SK-N-SH (cell line): ENCODE measurements at regions not wholly inside any gene's neighbourhood (a gene's known extent, or its start where the extent isn't known, plus 50 kb on each side); places are given as distances from the start of the nearest gene placed in this dataset.
A peak's percentile ranks its signal among the peaks of the same experiment; 100 is the strongest.

ENCODE experiments used
- CTCF ChIA-PET: fragments of 300-600, 350-600 bp; formaldehyde crosslinking; extraction: SDS; loops from one replicate; lab custom pipeline; 2021; lab: Yijun Ruan, JAX
- POLR2A ChIA-PET: fragments of 350-600 bp; sonication (Branson Sonifier 250); formaldehyde crosslinking; extraction: SDS; loops from one replicate; lab custom pipeline; 2020; ENCODE audit warnings: antibody characterized with exemption, inconsistent platforms; lab: Yijun Ruan, JAX
- DNase-seq: peaks from one replicate; pipeline ENCODE4 v3.0.0; 2012
- H2AFZ ChIP-seq: fragments of 200-600 bp; sonication (generic); 2 replicates; pipeline ENCODE4 v1.8.1; 2016; ENCODE audit warnings: antibody characterized with exemption, mild to moderate bottlenecking, low read depth
- H3F3A ChIP-seq: fragments of 200-600 bp; sonication (generic); replicated peaks from 2 replicates; pipeline ENCODE3; 2016; ENCODE audit warnings: antibody characterized with exemption, mild to moderate bottlenecking; ENCODE audit not compliant: insufficient read depth
- H3K27ac ChIP-seq, 2 experiments: fragments of 200-500 bp in 1 of 2; fragments of 200-600 bp in 1 of 2; sonication (Bioruptor generic) in 1 of 2; sonication (generic), shearing (Covaris generic) in 1 of 2; 2 replicates each; pipeline versions ENCODE4 v1.5.1 to v1.6.1; 2014 to 2016; ENCODE audit warnings: low read depth in 2 of 2, inconsistent platforms in 1 of 2, low read length in 1 of 2, mild to moderate bottlenecking in 1 of 2, mixed read lengths in 1 of 2
- H3K27me3 ChIP-seq: fragments of 200-600 bp; sonication (generic), shearing (Covaris generic); 2 replicates; pipeline ENCODE4 v1.6.1; 2016; ENCODE audit warnings: mixed run types; ENCODE audit not compliant: insufficient read depth
- H3K36me3 ChIP-seq, 2 experiments: fragments of 200-500 bp in 1 of 2; fragments of 200-600 bp in 1 of 2; sonication (Bioruptor generic) in 1 of 2; sonication (generic) in 1 of 2; replicated peaks in 1 of 2; 2 replicates each; pipeline versions ENCODE3 to v1.5.1; 2014 to 2016; ENCODE audit warnings: low read length in 1 of 2, mild to moderate bottlenecking in 1 of 2; ENCODE audit not compliant: insufficient read depth in 2 of 2, control insufficient read depth in 1 of 2
- H3K4me1 ChIP-seq, 2 experiments: fragments of 200-500 bp in 1 of 2; fragments of 200-600 bp in 1 of 2; sonication (Bioruptor generic) in 1 of 2; sonication (generic), shearing (Covaris generic) in 1 of 2; 2 replicates each; pipeline versions ENCODE4 v1.5.1 to v1.6.1; 2014 to 2016; ENCODE audit warnings: low read depth in 1 of 2, low read length in 1 of 2, mixed run types in 1 of 2; ENCODE audit not compliant: insufficient read depth in 2 of 2, control insufficient read depth in 1 of 2
- H3K4me2 ChIP-seq: fragments of 200-600 bp; sonication (generic), shearing (Covaris generic); 2 replicates; pipeline ENCODE4 v1.6.1; 2017; ENCODE audit warnings: mixed run types
- H3K4me3 ChIP-seq, 2 experiments: fragments of 200-500 bp in 1 of 2; fragments of 200-600 bp in 1 of 2; sonication (Bioruptor generic) in 1 of 2; sonication (generic), shearing (Covaris generic) in 1 of 2; 2 replicates each; pipeline versions ENCODE4 v1.5.1 to v1.8.1; 2014 to 2016; ENCODE audit warnings: low read depth in 2 of 2, inconsistent platforms in 1 of 2, low read length in 1 of 2, mild to moderate bottlenecking in 1 of 2, mixed read lengths in 1 of 2, moderate library complexity in 1 of 2
- H3K79me2 ChIP-seq: fragments of 200-600 bp; sonication (generic); 2 replicates; pipeline ENCODE4 v1.8.1; 2017; ENCODE audit warnings: mild to moderate bottlenecking; ENCODE audit not compliant: insufficient read depth
- H3K9ac ChIP-seq: fragments of 200-600 bp; sonication (generic); 2 replicates; pipeline ENCODE4 v1.6.1; 2017; ENCODE audit warnings: mixed run types
- H3K9me2 ChIP-seq: fragments of 200-600 bp; sonication (generic); 2 replicates; pipeline ENCODE4 v1.6.1; 2017; ENCODE audit warnings: mixed run types
- H3K9me3 ChIP-seq: fragments of 200-600 bp; sonication (generic); 2 replicates; pipeline ENCODE4 v1.6.1; 2017; ENCODE audit warnings: mixed run types, mild to moderate bottlenecking, moderate library complexity
- H4K20me1 ChIP-seq: fragments of 200-600 bp; sonication (generic); 2 replicates; pipeline ENCODE4 v1.6.1; 2017; ENCODE audit warnings: mild to moderate bottlenecking, mixed run types; ENCODE audit not compliant: insufficient read depth
- EP300 ChIP-seq, 2 experiments: IDR thresholded peaks; 2 replicates each; pipeline versions ENCODE4 v1.4.0 to v1.6.1; 2012; ENCODE audit warnings: borderline replicate concordance in 1 of 2, low read depth in 1 of 2, low read length in 1 of 2
- EZH2phosphoT487 ChIP-seq: fragments of 200-600 bp; sonication (generic); IDR thresholded peaks from 2 replicates; pipeline ENCODE4 v1.6.1; 2017; ENCODE audit warnings: low read depth, mixed run types, mild to moderate bottlenecking, antibody characterized with exemption, moderate library complexity, borderline replicate concordance
- FOXJ3 ChIP-seq: sonication (generic); formaldehyde crosslinking; IDR thresholded peaks from 2 replicates; pipeline ENCODE4 v1.5.1; 2020; ENCODE audit warnings: mild to moderate bottlenecking, missing genetic modification reagents
- FOXM1 ChIP-seq: IDR thresholded peaks from 2 replicates; pipeline ENCODE4 v1.4.0; 2012; ENCODE audit warnings: low read depth, mild to moderate bottlenecking
- GABPA ChIP-seq: IDR thresholded peaks from 2 replicates; pipeline ENCODE4 v1.4.0; 2012; ENCODE audit warnings: low read depth, mild to moderate bottlenecking
- JUND ChIP-seq: IDR thresholded peaks from 2 replicates; pipeline ENCODE4 v1.4.0; 2012
- MEF2A ChIP-seq: IDR thresholded peaks from 2 replicates; pipeline ENCODE4 v1.4.0; 2012; ENCODE audit warnings: low read depth, borderline replicate concordance
- MXI1 ChIP-seq: IDR thresholded peaks from 2 replicates; pipeline ENCODE4 v1.6.1; 2012; ENCODE audit warnings: mild to moderate bottlenecking, low read depth, low read length, improper control_type of control experiment
- NFIC ChIP-seq: IDR thresholded peaks from 2 replicates; pipeline ENCODE4 v1.4.0; 2012; ENCODE audit warnings: borderline replicate concordance
- NRF1 ChIP-seq: IDR thresholded peaks from 2 replicates; pipeline ENCODE4 v1.6.1; 2012; ENCODE audit warnings: low read depth, mild to moderate bottlenecking, low read length
- PBX3 ChIP-seq: IDR thresholded peaks from 2 replicates; pipeline ENCODE4; 2012
- POLR2AphosphoS5 ChIP-seq: IDR thresholded peaks from 2 replicates; pipeline ENCODE4 v1.6.1; 2012; ENCODE audit warnings: low read depth, low read length
- RCOR1 ChIP-seq: fragments of 150-350 bp; IDR thresholded peaks from 2 replicates; pipeline ENCODE4 v1.6.1; 2017; ENCODE audit warnings: antibody characterized with exemption, low read length
- REST ChIP-seq: IDR thresholded peaks from 2 replicates; pipeline ENCODE4 v1.6.1; 2012; ENCODE audit warnings: mild to moderate bottlenecking, low read depth, low read length, moderate library complexity
- SIN3A ChIP-seq: IDR thresholded peaks from 2 replicates; pipeline ENCODE4 v1.6.1; 2012; ENCODE audit warnings: low read depth, mild to moderate bottlenecking, low read length, moderate library complexity, borderline replicate concordance
- TCF12 ChIP-seq: IDR thresholded peaks from 2 replicates; pipeline ENCODE4 v1.4.0; 2012
- TEAD4 ChIP-seq: IDR thresholded peaks from 2 replicates; pipeline ENCODE4 v1.4.0; 2012; ENCODE audit warnings: mild to moderate bottlenecking, borderline replicate concordance; ENCODE audit not compliant: insufficient read depth
- YY1 ChIP-seq: IDR thresholded peaks from 2 replicates; pipeline ENCODE4 v1.4.0; 2012; ENCODE audit warnings: low read depth, mild to moderate bottlenecking
- WGBS: methylation state at CpG from one replicate; pipeline ENCODE4 v1.1.6; 2017; ENCODE audit warnings: low lambda C conversion rate; 5-methylcytosine and 5-hydroxymethylcytosine counted together
- TF ChIP-seq, protein P1 (sequence below): IDR thresholded peaks from 2 replicates; pipeline ENCODE4 v1.4.0; 2012; ENCODE audit warnings: low read depth, borderline replicate concordance
- TF ChIP-seq, protein P2 (sequence below): fragments of 150-350 bp; IDR thresholded peaks from 2 replicates; pipeline ENCODE4 v1.6.1; 2016; ENCODE audit warnings: mild to moderate bottlenecking, low read depth, low read length
- TF ChIP-seq, protein P3 (sequence below): fragments of 200-600 bp; sonication (generic); IDR thresholded peaks from 2 replicates; pipeline ENCODE4 v1.6.1; 2017; ENCODE audit warnings: antibody characterized with exemption, mild to moderate bottlenecking, moderate library complexity
- TF ChIP-seq, protein P4 (sequence below): fragments of 150-350 bp; IDR thresholded peaks from 2 replicates; pipeline ENCODE4 v1.6.1; 2017; ENCODE audit warnings: antibody characterized with exemption, low read length, low read depth, borderline replicate concordance

DNA sequence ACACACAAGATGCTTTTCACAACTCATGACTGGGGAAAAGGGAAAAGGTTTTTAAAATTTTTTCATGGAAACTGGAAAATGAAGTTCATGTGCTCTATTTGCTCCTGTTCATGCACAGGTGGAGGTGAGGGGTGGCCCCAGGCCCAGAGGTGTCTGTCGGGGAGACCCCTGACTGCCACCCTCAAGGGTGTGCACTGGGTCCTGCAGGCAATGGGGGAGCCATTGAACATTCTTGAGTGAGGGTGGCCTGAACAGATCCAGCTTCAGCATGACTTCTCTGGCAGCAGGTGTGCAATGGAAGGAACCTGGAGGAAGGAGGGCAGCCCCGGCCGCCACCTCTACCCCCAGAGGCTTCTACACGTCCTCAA lies 145.3 kb upstream of the IQSEC1 start (continued):
- TF ChIP-seq PBX3 (no peak), EP300 (IDR thresholded peaks at IDR 0.05; ENCODE audit: borderline replicate concordance in 1 of 2, low read depth in 1 of 2, low read length in 1 of 2) (no peak), MXI1 (no peak), NFIC (no peak)

- DNase-seq = no peak
- WGBS = 38% methylated on average over 7 of the region's 9 CpGs
- CTCF ChIA-PET = no interaction called here
- TF ChIP-seq SIN3A (no peak), NFIC (no peak), GABPA (no peak), FOXJ3 (no peak), TCF12 (peak; percentile 69; the same call in 1 of the 2 replicates), MEF2A (no peak), MXI1 (no peak), REST (no peak), JUND (peak; percentile 61; the same call in 1 of the 2 replicates), POLR2AphosphoS5 (no peak), RCOR1 (no peak), NRF1 (no peak), YY1 (no peak), TEAD4 (no peak), FOXM1 (no peak), EZH2phosphoT487 (no peak), EP300 (IDR thresholded peaks at IDR 0.05; ENCODE audit: borderline replicate concordance in 1 of 2, low read depth in 1 of 2, low read length in 1 of 2) (no peak)
- TF ChIP-seq, protein P1, sequence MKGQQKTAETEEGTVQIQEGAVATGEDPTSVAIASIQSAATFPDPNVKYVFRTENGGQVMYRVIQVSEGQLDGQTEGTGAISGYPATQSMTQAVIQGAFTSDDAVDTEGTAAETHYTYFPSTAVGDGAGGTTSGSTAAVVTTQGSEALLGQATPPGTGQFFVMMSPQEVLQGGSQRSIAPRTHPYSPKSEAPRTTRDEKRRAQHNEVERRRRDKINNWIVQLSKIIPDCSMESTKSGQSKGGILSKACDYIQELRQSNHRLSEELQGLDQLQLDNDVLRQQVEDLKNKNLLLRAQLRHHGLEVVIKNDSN = no peak
- TF ChIP-seq, protein P2, sequence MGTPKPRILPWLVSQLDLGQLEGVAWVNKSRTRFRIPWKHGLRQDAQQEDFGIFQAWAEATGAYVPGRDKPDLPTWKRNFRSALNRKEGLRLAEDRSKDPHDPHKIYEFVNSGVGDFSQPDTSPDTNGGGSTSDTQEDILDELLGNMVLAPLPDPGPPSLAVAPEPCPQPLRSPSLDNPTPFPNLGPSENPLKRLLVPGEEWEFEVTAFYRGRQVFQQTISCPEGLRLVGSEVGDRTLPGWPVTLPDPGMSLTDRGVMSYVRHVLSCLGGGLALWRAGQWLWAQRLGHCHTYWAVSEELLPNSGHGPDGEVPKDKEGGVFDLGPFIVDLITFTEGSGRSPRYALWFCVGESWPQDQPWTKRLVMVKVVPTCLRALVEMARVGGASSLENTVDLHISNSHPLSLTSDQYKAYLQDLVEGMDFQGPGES = no peak
- TF ChIP-seq, protein P3, sequence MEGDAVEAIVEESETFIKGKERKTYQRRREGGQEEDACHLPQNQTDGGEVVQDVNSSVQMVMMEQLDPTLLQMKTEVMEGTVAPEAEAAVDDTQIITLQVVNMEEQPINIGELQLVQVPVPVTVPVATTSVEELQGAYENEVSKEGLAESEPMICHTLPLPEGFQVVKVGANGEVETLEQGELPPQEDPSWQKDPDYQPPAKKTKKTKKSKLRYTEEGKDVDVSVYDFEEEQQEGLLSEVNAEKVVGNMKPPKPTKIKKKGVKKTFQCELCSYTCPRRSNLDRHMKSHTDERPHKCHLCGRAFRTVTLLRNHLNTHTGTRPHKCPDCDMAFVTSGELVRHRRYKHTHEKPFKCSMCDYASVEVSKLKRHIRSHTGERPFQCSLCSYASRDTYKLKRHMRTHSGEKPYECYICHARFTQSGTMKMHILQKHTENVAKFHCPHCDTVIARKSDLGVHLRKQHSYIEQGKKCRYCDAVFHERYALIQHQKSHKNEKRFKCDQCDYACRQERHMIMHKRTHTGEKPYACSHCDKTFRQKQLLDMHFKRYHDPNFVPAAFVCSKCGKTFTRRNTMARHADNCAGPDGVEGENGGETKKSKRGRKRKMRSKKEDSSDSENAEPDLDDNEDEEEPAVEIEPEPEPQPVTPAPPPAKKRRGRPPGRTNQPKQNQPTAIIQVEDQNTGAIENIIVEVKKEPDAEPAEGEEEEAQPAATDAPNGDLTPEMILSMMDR = no peak
- TF ChIP-seq, protein P4, sequence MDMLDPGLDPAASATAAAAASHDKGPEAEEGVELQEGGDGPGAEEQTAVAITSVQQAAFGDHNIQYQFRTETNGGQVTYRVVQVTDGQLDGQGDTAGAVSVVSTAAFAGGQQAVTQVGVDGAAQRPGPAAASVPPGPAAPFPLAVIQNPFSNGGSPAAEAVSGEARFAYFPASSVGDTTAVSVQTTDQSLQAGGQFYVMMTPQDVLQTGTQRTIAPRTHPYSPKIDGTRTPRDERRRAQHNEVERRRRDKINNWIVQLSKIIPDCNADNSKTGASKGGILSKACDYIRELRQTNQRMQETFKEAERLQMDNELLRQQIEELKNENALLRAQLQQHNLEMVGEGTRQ = no peak
Measured at GRCh38 chr3:13217736-13218540, 144.7 kb upstream of the IQSEC1 start.

More at GRCh38 chr3:13217736-13218540, 144.7 kb upstream of the IQSEC1 start:
- no peaks in the 10 kb centered on the region for H3K9me3 ChIP-seq
- no peaks in the 10 kb centered on the region for H3K9me2 ChIP-seq
- POLR2A ChIA-PET = no interaction called here
- no peak overlapping the region for H2AFZ ChIP-seq
- no peaks in the 10 kb centered on the region for H3K27me3 ChIP-seq
- no peaks in the 10 kb centered on the region for H4K20me1 ChIP-seq
- H3K36me3 ChIP-seq = no peaks in the 10 kb centered on the region
- H3K4me3 ChIP-seq = no peak overlapping the region
- no peak overlapping the region for H3K4me2 ChIP-seq
- no peaks in the 10 kb centered on the region for H3F3A ChIP-seq
- H3K79me2 ChIP-seq = no peaks in the 10 kb centered on the region
- H3K27ac ChIP-seq = no peak overlapping the region
- peaks cover 0 to 5% of the 10 kb centered on the region in 2 experiments; a peak in 1 of 4 replicates for H3K4me1 ChIP-seq
- no peak overlapping the region for H3K9ac ChIP-seq
